HG03175 (cell line): ENCODE measurements at regions not wholly inside any gene's neighbourhood (a gene's known extent, or its start where the extent isn't known, plus 50 kb on each side); places are given as distances from the start of the nearest gene placed in this dataset.
"Not testable (repeated sequence)": the region's sequence is repeated elsewhere in the genome, so short reads cannot be mapped to it uniquely, and the experiment has no call there.

ENCODE experiments used
- ATAC-seq: cut with Tn5 transposase; IDR thresholded peaks from one replicate; pipeline ENCODE4 v1.9.1; 2021; ENCODE audit warnings: mild to moderate bottlenecking, moderate library complexity; ENCODE audit not compliant: unreplicated experiment

GRCh38 chr13:79837741-79838450 is 356.9 kb downstream of the NDFIP2 start:
- ATAC-seq, result no peak

GRCh38 chr13:79836121-79836520 is 355.2 kb downstream of the NDFIP2 start:
- ATAC-seq, result not testable (repeated sequence)

GRCh38 chr13:79834876-79835275 is 353.9 kb downstream of the NDFIP2 start:
- ATAC-seq, result no peak

- no peak for ATAC-seq
Measured at GRCh38 chr13:79833991-79834390, 353.0 kb downstream of the NDFIP2 start.

- no peak for ATAC-seq
Measured at GRCh38 chr13:79831556-79831955, 350.6 kb downstream of the NDFIP2 start.

GRCh38 chr13:79830945-79831344 is 350.0 kb downstream of the NDFIP2 start:
- ATAC-seq, result no peak

- ATAC-seq, result no peak
Measured at GRCh38 chr13:79830426-79830825, 349.5 kb downstream of the NDFIP2 start.

- ATAC-seq, result no peak
Measured at GRCh38 chr13:79829880-79830279, 348.9 kb downstream of the NDFIP2 start.

- no peak for ATAC-seq
Measured at GRCh38 chr13:79825959-79826358, 345.0 kb downstream of the NDFIP2 start.

GRCh38 chr13:79815041-79815440 is 334.1 kb downstream of the NDFIP2 start:
- ATAC-seq, result no peak

- peak; percentile 73 for ATAC-seq
Measured at GRCh38 chr13:79812070-79812850, 331.3 kb downstream of the NDFIP2 start.

GRCh38 chr13:79811170-79811569 is 330.2 kb downstream of the NDFIP2 start:
- ATAC-seq, result no peak

GRCh38 chr13:79810669-79811068 is 329.7 kb downstream of the NDFIP2 start:
- ATAC-seq, result no peak

- ATAC-seq, result no peak
Measured at GRCh38 chr13:79810018-79810417, 329.1 kb downstream of the NDFIP2 start.

GRCh38 chr13:79808475-79808874 is 327.5 kb downstream of the NDFIP2 start:
- ATAC-seq, result no peak

GRCh38 chr13:79807554-79807953 is 326.6 kb downstream of the NDFIP2 start:
- ATAC-seq, result no peak

- ATAC-seq, result no peak
Measured at GRCh38 chr13:79806821-79807220, 325.9 kb downstream of the NDFIP2 start.

GRCh38 chr13:79805317-79805716 is 324.4 kb downstream of the NDFIP2 start:
- ATAC-seq, result no peak

GRCh38 chr13:79803989-79804388 is 323.0 kb downstream of the NDFIP2 start:
- ATAC-seq, result peak; percentile 87

GRCh38 chr13:79803296-79803695 is 322.3 kb downstream of the NDFIP2 start:
- ATAC-seq, result no peak

GRCh38 chr13:79802389-79803085 is 321.6 kb downstream of the NDFIP2 start:
- ATAC-seq, result no peak
